ENCODE measurements at regions not wholly inside any gene's neighbourhood (a gene's known extent, or its start where the extent isn't known, plus 50 kb on each side); places are given as distances from the start of the nearest gene placed in this dataset.

GRCh38 chr1:229842302-229843255 is 216.5 kb downstream of the URB2 start:
- DNase-seq (no peak), FAIRE-seq (no peak)
- intact Hi-C loops (cut with DNase I) = no loop called here
- Histone ChIP-seq H3K27me3 (ENCODE audit: control insufficient read depth, insufficient read depth, low read length) (no peaks in the 10 kb centered on the region), H3K27ac (ENCODE audit: low read depth in 2 of 2, low read length in 2 of 2) (no peak overlapping the region), H3K4me1 (ENCODE audit: control insufficient read depth in 2 of 3, insufficient read depth in 2 of 3, low read depth in 1 of 3, low read length in 3 of 3) (no peaks in the 10 kb centered on the region), H3K9me3 (ENCODE audit: control insufficient read depth in 2 of 3, insufficient read depth in 1 of 3, low read length in 3 of 3) (no peaks in the 10 kb centered on the region), H3K4me3 (ENCODE audit: low read length in 3 of 3) (no peak overlapping the region), H3K36me3 (ENCODE audit: control insufficient read depth in 2 of 3, insufficient read depth in 3 of 3, low read length in 3 of 3) (no peaks in the 10 kb centered on the region), H3K9ac (ENCODE audit: low read length in 3 of 3) (no peak overlapping the region)
- TF ChIP-seq CTCF (IDR thresholded peaks at IDR 0.05; ENCODE audit: borderline replicate concordance, extremely low read depth, insufficient read depth) = no peak

GRCh38 chr1:229843627-229844238 is 217.7 kb downstream of the URB2 start:
- H3K27ac ChIP-seq (ENCODE audit: low read depth in 2 of 2, low read length in 2 of 2) = no peak overlapping the region
- no peaks in the 10 kb centered on the region for H3K36me3 ChIP-seq (ENCODE audit: control insufficient read depth in 2 of 3, insufficient read depth in 3 of 3, low read length in 3 of 3)
- H3K27me3 ChIP-seq (ENCODE audit: control insufficient read depth, insufficient read depth, low read length) = no peaks in the 10 kb centered on the region
- DNase-seq = no peak
- no peak overlapping the region for H3K4me3 ChIP-seq (ENCODE audit: low read length in 3 of 3)
- FAIRE-seq = no peak
- no peak for TF ChIP-seq CTCF (IDR thresholded peaks at IDR 0.05; ENCODE audit: borderline replicate concordance, extremely low read depth, insufficient read depth)
- no peak overlapping the region for H3K9ac ChIP-seq (ENCODE audit: low read length in 3 of 3)
- intact Hi-C loops (cut with DNase I) = no loop called here
- H3K4me1 ChIP-seq (ENCODE audit: control insufficient read depth in 2 of 3, insufficient read depth in 2 of 3, low read depth in 1 of 3, low read length in 3 of 3) = no peaks in the 10 kb centered on the region
- H3K9me3 ChIP-seq (ENCODE audit: control insufficient read depth in 2 of 3, insufficient read depth in 1 of 3, low read length in 3 of 3) = no peaks in the 10 kb centered on the region

- no peaks in the 10 kb centered on the region for H3K9me3 ChIP-seq (ENCODE audit: control insufficient read depth in 2 of 3, insufficient read depth in 1 of 3, low read length in 3 of 3)
- H3K9ac ChIP-seq (ENCODE audit: low read length in 3 of 3) = no peak overlapping the region
Measured at GRCh38 chr1:229844675-229845074, 218.6 kb downstream of the URB2 start.

More at GRCh38 chr1:229844675-229845074, 218.6 kb downstream of the URB2 start:
- intact Hi-C loops (cut with DNase I) = no loop called here
- DNase-seq = peak in 1 of 5 donors; percentile 24
- no peak for FAIRE-seq
- no peaks in the 10 kb centered on the region for H3K4me1 ChIP-seq (ENCODE audit: control insufficient read depth in 2 of 3, insufficient read depth in 2 of 3, low read depth in 1 of 3, low read length in 3 of 3)
- no peak overlapping the region for H3K4me3 ChIP-seq (ENCODE audit: low read length in 3 of 3)
- H3K36me3 ChIP-seq (ENCODE audit: control insufficient read depth in 2 of 3, insufficient read depth in 3 of 3, low read length in 3 of 3) = no peaks in the 10 kb centered on the region
- TF ChIP-seq CTCF (IDR thresholded peaks at IDR 0.05; ENCODE audit: borderline replicate concordance, extremely low read depth, insufficient read depth) = no peak
- no peaks in the 10 kb centered on the region for H3K27me3 ChIP-seq (ENCODE audit: control insufficient read depth, insufficient read depth, low read length)
- no peak overlapping the region for H3K27ac ChIP-seq (ENCODE audit: low read depth in 2 of 2, low read length in 2 of 2)
